K562 (cell line): ENCODE measurements at regions not wholly inside any gene's neighbourhood (a gene's known extent, or its start where the extent isn't known, plus 50 kb on each side); places are given as distances from the start of the nearest gene placed in this dataset.

Experiments used
- ASH1L ChIP-seq: fragments of 450-650 bp; IDR thresholded peaks from 2 replicates; pipeline ENCODE4 v1.6.1; 2018; ENCODE audit warnings: borderline replicate concordance, mild to moderate bottlenecking, low read depth; ENCODE audit not compliant: partially characterized antibody
- CREBBP ChIP-seq: IDR thresholded peaks from one replicate; pipeline ENCODE4 v1.6.1; 2012; ENCODE audit warnings: low read depth, mild to moderate bottlenecking, control low read depth, inconsistent platforms, low read length
- HMBOX1 ChIP-seq: sonication (generic); IDR thresholded peaks from 2 replicates; pipeline ENCODE4 v1.6.1; 2016
- HNRNPK ChIP-seq: fragments of 200-400 bp; formaldehyde crosslinking; IDR thresholded peaks from one replicate; pipeline ENCODE4 v1.6.1; 2018; ENCODE audit warnings: mild to moderate bottlenecking, low read depth, low read length; ENCODE audit not compliant: poor library complexity, severe bottlenecking
- LARP7 ChIP-seq: fragments of 450-650 bp; IDR thresholded peaks from 2 replicates; pipeline ENCODE4 v1.6.1; 2016
- ZBTB40 ChIP-seq, 2 experiments: fragments of 450-650 bp in 1 of 2; sonication (generic) in 1 of 2; formaldehyde crosslinking in 1 of 2; IDR thresholded peaks; 2 replicates each; pipeline versions ENCODE4 v1.7.1 to v1.9.0; 2016 to 2022; ENCODE audit warnings: inconsistent platforms in 1 of 2, mild to moderate bottlenecking in 1 of 2, missing genetic modification reagents in 1 of 2

- no peak for TF ChIP-seq ZBTB40 (IDR thresholded peaks at IDR 0.05)
- no peak for TF ChIP-seq ZBTB40 (CRISPR knock-in tag; IDR thresholded peaks at IDR 0.05)
- no peak for TF ChIP-seq HMBOX1
- no peak for TF ChIP-seq ASH1L
- TF ChIP-seq LARP7: no peak
- no peak for TF ChIP-seq CREBBP
- no peak for TF ChIP-seq HNRNPK
These were observed 124.1 kb downstream of the SOX9 start (continued) for GRCh38 chr17:72244956-72245355.
